ENCODE measurements at regions not wholly inside any gene's neighbourhood (a gene's known extent, or its start where the extent isn't known, plus 50 kb on each side); places are given as distances from the start of the nearest gene placed in this dataset.

GRCh38 chr20:54344832-54345231 is 130.6 kb upstream of the DOK5 start:
- Histone ChIP-seq H3K36me3 (replicated peaks in 1 of 2; ENCODE audit: control insufficient read depth in 1 of 2, insufficient read depth in 2 of 2, low read length in 2 of 2) (no peaks in the 10 kb centered on the region), H4K20me1 (ENCODE audit: insufficient read depth, low read length) (no peaks in the 10 kb centered on the region), H3K4me1 (ENCODE audit: control insufficient read depth in 1 of 2, insufficient read depth in 2 of 2, low read length in 2 of 2) (no peaks in the 10 kb centered on the region), H3K4me3 (replicated peaks in 1 of 3; ENCODE audit: low read depth in 2 of 3, low read length in 3 of 3) (no peak overlapping the region), H3K9ac (ENCODE audit: insufficient read depth, low read length, poor library complexity, severe bottlenecking) (no peak overlapping the region), H3K27ac (ENCODE audit: low read depth in 1 of 2, low read length in 2 of 2) (no peak overlapping the region), H3K9me3 (replicated peaks in 1 of 2; ENCODE audit: control insufficient read depth in 1 of 2, insufficient read depth in 1 of 2, low read length in 2 of 2) (no peaks in the 10 kb centered on the region), H3K79me2 (ENCODE audit: insufficient read depth, low read length) (no peaks in the 10 kb centered on the region), H3K4me2 (replicated peaks; ENCODE audit: extremely low read depth, low read length, poor library complexity, severe bottlenecking) (no peak overlapping the region), H2AFZ (ENCODE audit: insufficient read depth, low read depth, low read length, poor library complexity, severe bottlenecking) (no peak overlapping the region), H3K27me3 (ENCODE audit: control insufficient read depth in 2 of 2, insufficient read depth in 2 of 2, low read length in 2 of 2) (no peaks in the 10 kb centered on the region)
- no peak overlapping the region for H3K27ac Mint-ChIP-seq
- H3K36me3 Mint-ChIP-seq: no peaks in the 10 kb centered on the region
- TF ChIP-seq CTCF (IDR thresholded peaks at IDR 0.05): no peak
- H3K9me3 Mint-ChIP-seq: peaks cover 0 to 9% (median 4%) of the 10 kb centered on the region in 7 donors
- intact Hi-C loops (cut with micrococcal nuclease): no loop called here
- no CpG with 5 or more reads among the region's 2 CpGs for WGBS (ENCODE audit: insufficient coverage)
- H3K27me3 Mint-ChIP-seq (ENCODE audit: low read depth in 3 of 3): peaks cover 0 to 2% (median 0%) of the 10 kb centered on the region in 3 donors
- DNase-seq: no peak
- no peak overlapping the region for H3K4me3 Mint-ChIP-seq
- peaks cover 3% of the 10 kb centered on the region for H3K4me1 Mint-ChIP-seq

GRCh38 chr20:54345301-54345724 is 130.1 kb upstream of the DOK5 start:
- TF ChIP-seq CTCF (IDR thresholded peaks at IDR 0.05): no peak
- Histone ChIP-seq H2AFZ (ENCODE audit: insufficient read depth, low read depth, low read length, poor library complexity, severe bottlenecking) (no peak overlapping the region), H3K4me1 (ENCODE audit: control insufficient read depth in 1 of 2, insufficient read depth in 2 of 2, low read length in 2 of 2) (no peaks in the 10 kb centered on the region), H3K9ac (ENCODE audit: insufficient read depth, low read length, poor library complexity, severe bottlenecking) (no peak overlapping the region), H3K36me3 (replicated peaks in 1 of 2; ENCODE audit: control insufficient read depth in 1 of 2, insufficient read depth in 2 of 2, low read length in 2 of 2) (no peaks in the 10 kb centered on the region), H3K9me3 (replicated peaks in 1 of 2; ENCODE audit: control insufficient read depth in 1 of 2, insufficient read depth in 1 of 2, low read length in 2 of 2) (no peaks in the 10 kb centered on the region), H3K4me3 (replicated peaks in 1 of 3; ENCODE audit: low read depth in 2 of 3, low read length in 3 of 3) (no peak overlapping the region), H4K20me1 (ENCODE audit: insufficient read depth, low read length) (no peaks in the 10 kb centered on the region), H3K27me3 (ENCODE audit: control insufficient read depth in 2 of 2, insufficient read depth in 2 of 2, low read length in 2 of 2) (no peaks in the 10 kb centered on the region), H3K27ac (ENCODE audit: low read depth in 1 of 2, low read length in 2 of 2) (no peak overlapping the region), H3K4me2 (replicated peaks; ENCODE audit: extremely low read depth, low read length, poor library complexity, severe bottlenecking) (no peak overlapping the region), H3K79me2 (ENCODE audit: insufficient read depth, low read length) (no peaks in the 10 kb centered on the region)
- Mint-ChIP-seq H3K36me3 (no peaks in the 10 kb centered on the region), H3K4me3 (no peak overlapping the region), H3K27me3 (ENCODE audit: low read depth in 3 of 3) (peaks cover 0 to 2% (median 0%) of the 10 kb centered on the region in 3 donors), H3K27ac (no peak overlapping the region), H3K9me3 (peaks cover 0 to 9% (median 4%) of the 10 kb centered on the region in 7 donors), H3K4me1 (peaks cover 3% of the 10 kb centered on the region)
- DNase-seq: no peak
- WGBS (ENCODE audit: insufficient coverage): no CpG with 5 or more reads among the region's 4 CpGs
- intact Hi-C loops (cut with micrococcal nuclease): no loop called here

Data from CD14-positive monocyte (primary cell).